ENCODE measurements at regions not wholly inside any gene's neighbourhood (a gene's known extent, or its start where the extent isn't known, plus 50 kb on each side); places are given as distances from the start of the nearest gene placed in this dataset.

GRCh38 chr4:43379016-43379415, 486.5 kb downstream of the GRXCR1 start:
- no peak overlapping the region for H3K4me3 ChIP-seq
- no peaks in the 10 kb centered on the region for H4K20me1 ChIP-seq
- H3K4me2 ChIP-seq, result no peak overlapping the region
- H3K36me3 ChIP-seq, result no peaks in the 10 kb centered on the region
- no peaks in the 10 kb centered on the region for H3K4me1 ChIP-seq
- H3K27ac ChIP-seq, result no peak overlapping the region
- TF ChIP-seq Cebpa-rat (IDR thresholded peaks at IDR 0.05), result no peak
- H3K9me3 ChIP-seq (replicated peaks in 1 of 11), result no peaks in the 10 kb centered on the region
- H3K9ac ChIP-seq, result no peak overlapping the region
- H3K27me3 ChIP-seq, result no peaks in the 10 kb centered on the region

DNA sequence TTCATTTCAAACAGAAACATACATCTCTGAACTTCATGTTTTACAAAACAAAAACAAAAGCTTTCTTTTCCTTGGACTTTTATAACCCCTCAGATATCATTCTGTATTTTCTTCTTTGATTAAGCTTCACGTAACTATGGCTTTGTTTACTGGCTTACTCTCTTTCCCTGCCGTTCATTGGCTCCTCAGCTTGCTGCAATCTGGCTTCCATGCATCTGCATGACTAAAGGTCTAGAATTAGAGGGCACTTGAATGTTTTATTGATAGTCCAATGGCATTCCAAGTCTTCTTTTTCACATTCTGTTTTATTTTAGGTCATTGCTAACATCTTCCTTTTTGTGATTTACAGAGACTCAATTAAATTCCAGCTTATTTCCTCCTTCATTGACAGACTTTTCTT, 487.6 kb downstream of the GRXCR1 start:
- no peak for TF ChIP-seq Cebpa-rat (IDR thresholded peaks at IDR 0.05)
- no peaks in the 10 kb centered on the region for H4K20me1 ChIP-seq
- no peak overlapping the region for H3K9ac ChIP-seq
- H3K27me3 ChIP-seq, result no peaks in the 10 kb centered on the region
- H3K36me3 ChIP-seq, result no peaks in the 10 kb centered on the region
- H3K27ac ChIP-seq, result no peak overlapping the region
- no peaks in the 10 kb centered on the region for H3K4me1 ChIP-seq
- no peak overlapping the region for H3K4me3 ChIP-seq
- H3K9me3 ChIP-seq (replicated peaks in 1 of 11), result no peaks in the 10 kb centered on the region
- no peak overlapping the region for H3K4me2 ChIP-seq

GRCh38 chr4:43391069-43391468, 498.6 kb downstream of the GRXCR1 start:
- Histone ChIP-seq H3K9ac (no peak overlapping the region), H3K27ac (no peak overlapping the region), H3K4me1 (no peaks in the 10 kb centered on the region), H3K4me2 (no peak overlapping the region), H3K27me3 (no peaks in the 10 kb centered on the region), H4K20me1 (no peaks in the 10 kb centered on the region), H3K36me3 (no peaks in the 10 kb centered on the region), H3K9me3 (replicated peaks in 1 of 11) (no peaks in the 10 kb centered on the region; a peak in 1 of 22 replicates), H3K4me3 (no peak overlapping the region)
- TF ChIP-seq Cebpa-rat (IDR thresholded peaks at IDR 0.05), result no peak

DNA sequence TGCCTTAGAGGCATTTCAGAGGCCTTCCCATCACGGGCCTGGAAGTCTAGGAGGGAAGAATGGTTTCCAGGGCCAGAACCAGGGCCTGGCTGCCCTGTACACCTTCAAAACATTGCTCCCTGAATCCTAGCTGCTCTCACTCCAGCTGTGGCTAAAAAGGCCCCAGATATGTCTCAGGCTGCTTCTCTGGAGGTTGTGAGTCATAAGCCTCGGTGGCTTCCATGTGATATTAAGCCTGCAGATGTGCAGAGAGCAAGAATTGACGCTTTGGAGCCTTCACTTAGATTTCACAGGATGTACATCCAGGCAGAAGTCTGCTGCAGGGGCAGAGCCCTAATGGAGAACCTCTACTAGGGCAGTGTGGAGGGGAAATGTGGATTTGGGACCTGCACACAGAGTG, 502.5 kb downstream of the GRXCR1 start:
- TF ChIP-seq Cebpa-rat (IDR thresholded peaks at IDR 0.05), result no peak
- Histone ChIP-seq H3K9ac (no peak overlapping the region), H3K4me3 (no peak overlapping the region), H4K20me1 (no peaks in the 10 kb centered on the region), H3K36me3 (no peaks in the 10 kb centered on the region), H3K9me3 (replicated peaks in 1 of 11) (no peaks in the 10 kb centered on the region; a peak in 1 of 22 replicates), H3K27ac (no peak overlapping the region), H3K4me2 (no peak overlapping the region), H3K4me1 (no peaks in the 10 kb centered on the region), H3K27me3 (no peaks in the 10 kb centered on the region)

DNA sequence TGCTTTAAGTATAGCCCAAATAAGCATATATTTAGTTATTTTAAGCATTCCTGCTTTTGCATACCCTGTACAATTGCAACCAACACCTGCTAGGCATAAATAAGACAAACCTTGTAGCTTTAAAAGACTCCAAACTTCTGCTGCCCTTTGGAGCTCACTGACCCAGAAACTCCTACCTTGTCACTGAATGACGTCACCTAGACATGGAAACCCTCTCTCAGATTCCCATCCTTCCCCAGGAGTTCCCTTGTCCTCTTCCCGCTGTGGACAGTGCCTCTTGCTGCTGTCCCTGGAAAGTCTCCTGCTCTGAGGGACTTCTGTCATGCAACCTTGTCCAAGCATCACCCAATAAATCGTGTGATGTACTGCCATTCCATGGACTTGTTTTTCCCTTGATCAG, 507.2 kb downstream of the GRXCR1 start:
- H3K9me3 ChIP-seq (replicated peaks in 1 of 11), result no peaks in the 10 kb centered on the region; a peak in 1 of 22 replicates
- H3K27ac ChIP-seq, result no peak overlapping the region
- no peak overlapping the region for H3K4me3 ChIP-seq
- no peaks in the 10 kb centered on the region for H3K36me3 ChIP-seq
- H4K20me1 ChIP-seq, result no peaks in the 10 kb centered on the region
- TF ChIP-seq Cebpa-rat (IDR thresholded peaks at IDR 0.05), result no peak
- H3K4me2 ChIP-seq, result no peak overlapping the region
- no peaks in the 10 kb centered on the region for H3K27me3 ChIP-seq
- H3K9ac ChIP-seq, result no peak overlapping the region
- no peaks in the 10 kb centered on the region for H3K4me1 ChIP-seq

- H3K9ac ChIP-seq, result no peak overlapping the region
- no peak for TF ChIP-seq Cebpa-rat (IDR thresholded peaks at IDR 0.05)
- no peaks in the 10 kb centered on the region for H3K4me1 ChIP-seq
- no peaks in the 10 kb centered on the region for H3K27me3 ChIP-seq
- peaks cover 14 to 21% (median 18%) of the 10 kb centered on the region in 11 experiments for H3K9me3 ChIP-seq (replicated peaks in 1 of 11)
- no peak overlapping the region for H3K4me2 ChIP-seq
- no peak overlapping the region for H3K27ac ChIP-seq
- H4K20me1 ChIP-seq, result no peaks in the 10 kb centered on the region
- no peak overlapping the region for H3K4me3 ChIP-seq
- no peaks in the 10 kb centered on the region for H3K36me3 ChIP-seq
Measured at GRCh38 chr4:43402393-43402792, 509.9 kb downstream of the GRXCR1 start.

- Histone ChIP-seq H3K27ac (no peak overlapping the region), H3K4me3 (no peak overlapping the region), H3K9me3 (replicated peaks in 1 of 11) (peaks cover 15 to 27% (median 22%) of the 10 kb centered on the region in 11 experiments), H3K9ac (no peak overlapping the region), H3K27me3 (no peaks in the 10 kb centered on the region), H4K20me1 (no peaks in the 10 kb centered on the region), H3K36me3 (no peaks in the 10 kb centered on the region), H3K4me2 (no peak overlapping the region), H3K4me1 (no peaks in the 10 kb centered on the region)
- TF ChIP-seq Cebpa-rat (IDR thresholded peaks at IDR 0.05), result no peak
Measured at GRCh38 chr4:43410636-43411035, 518.1 kb downstream of the GRXCR1 start.

DNA sequence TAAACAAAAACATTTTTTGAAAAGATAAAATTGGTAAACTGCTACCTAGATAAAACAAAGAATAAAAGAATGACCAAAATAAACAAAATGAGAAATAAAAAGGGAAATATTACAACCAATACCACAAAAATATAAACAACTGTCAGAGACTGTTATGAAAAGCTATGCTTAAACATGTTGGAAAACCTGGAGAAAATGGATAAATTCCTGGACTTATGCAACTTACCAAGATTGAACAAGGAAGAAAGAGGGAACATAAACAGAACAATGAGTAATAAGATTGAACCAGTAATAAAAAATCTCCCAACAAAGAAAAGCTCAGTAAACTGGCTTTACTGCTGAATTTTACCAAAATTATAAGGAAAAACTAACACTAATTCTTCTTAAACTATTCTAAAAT, 518.7 kb downstream of the GRXCR1 start:
- Histone ChIP-seq H4K20me1 (no peaks in the 10 kb centered on the region), H3K27me3 (no peaks in the 10 kb centered on the region), H3K9me3 (replicated peaks in 1 of 11) (peaks cover 13 to 21% (median 17%) of the 10 kb centered on the region in 11 experiments), H3K4me2 (no peak overlapping the region), H3K9ac (no peak overlapping the region), H3K4me1 (no peaks in the 10 kb centered on the region), H3K27ac (no peak overlapping the region), H3K36me3 (no peaks in the 10 kb centered on the region), H3K4me3 (no peak overlapping the region)
- no peak for TF ChIP-seq Cebpa-rat (IDR thresholded peaks at IDR 0.05)

GRCh38 chr4:43423276-43423675, 530.8 kb downstream of the GRXCR1 start:
- Histone ChIP-seq H3K4me1 (no peaks in the 10 kb centered on the region), H4K20me1 (no peaks in the 10 kb centered on the region), H3K4me2 (no peak overlapping the region), H3K27ac (no peak overlapping the region), H3K27me3 (no peaks in the 10 kb centered on the region), H3K9ac (no peak overlapping the region), H3K4me3 (no peak overlapping the region), H3K9me3 (replicated peaks in 1 of 11) (peaks cover 0 to 6% (median 0%) of the 10 kb centered on the region in 11 experiments; a peak in 1 of 22 replicates), H3K36me3 (no peaks in the 10 kb centered on the region)
- TF ChIP-seq Cebpa-rat (IDR thresholded peaks at IDR 0.05), result no peak

- Histone ChIP-seq H3K36me3 (no peaks in the 10 kb centered on the region), H4K20me1 (no peaks in the 10 kb centered on the region)
- TF ChIP-seq Cebpa-rat (IDR thresholded peaks at IDR 0.05), result no peak
Measured at GRCh38 chr4:43425206-43425605, 532.7 kb downstream of the GRXCR1 start.

More at GRCh38 chr4:43425206-43425605, 532.7 kb downstream of the GRXCR1 start:
- Histone ChIP-seq H3K4me1 (no peaks in the 10 kb centered on the region), H3K27me3 (no peaks in the 10 kb centered on the region), H3K4me2 (no peak overlapping the region), H3K9ac (no peak overlapping the region), H3K4me3 (no peak overlapping the region), H3K9me3 (replicated peaks in 1 of 11) (no peaks in the 10 kb centered on the region), H3K27ac (no peak overlapping the region)

Data from BLaER1 treated with 17β-estradiol and CSF1 and Interleukin-3, amounts not matched to agents 10 nM and 100 nM (cell line).